GM10266 (cell line): ENCODE measurements at regions not wholly inside any gene's neighbourhood (a gene's known extent, or its start where the extent isn't known, plus 50 kb on each side); places are given as distances from the start of the nearest gene placed in this dataset.

Experiments used
- DNase-seq: peaks from one replicate; pipeline ENCODE4 v3.0.0; 2012; ENCODE audit errors: extremely low spot score
- CTCF ChIP-seq: IDR thresholded peaks from 2 replicates; pipeline ENCODE4 v1.5.1; 2012; ENCODE audit warnings: mild to moderate bottlenecking, low read depth; ENCODE audit not compliant: control insufficient read depth, insufficient read depth; ENCODE audit errors: missing control alignments

GRCh38 chr6:84498905-84499304 is 265.5 kb downstream of the TBX18 start:
- TF ChIP-seq CTCF: no peak

GRCh38 chr6:84492241-84493165 is 265.1 kb upstream of the CEP162 start:
- DNase-seq: no peak
- TF ChIP-seq CTCF: no peak

More at GRCh38 chr6:84498905-84499304, 265.5 kb downstream of the TBX18 start:
- DNase-seq: no peak

- DNase-seq: no peak
- no peak for TF ChIP-seq CTCF
These were observed 262.2 kb upstream of the CEP162 start for GRCh38 chr6:84489598-84489997.

GRCh38 chr6:84486526-84486925 is 259.1 kb upstream of the CEP162 start:
- no peak for TF ChIP-seq CTCF
- no peak for DNase-seq

- TF ChIP-seq CTCF: no peak
- no peak for DNase-seq
These were observed 241.7 kb upstream of the CEP162 start for GRCh38 chr6:84469144-84469543.

GRCh38 chr6:84467296-84467695 is 239.9 kb upstream of the CEP162 start:
- no peak for TF ChIP-seq CTCF
- DNase-seq: no peak

- DNase-seq: no peak
- TF ChIP-seq CTCF: no peak
These were observed 239.1 kb upstream of the CEP162 start for GRCh38 chr6:84466511-84466910.
